CMK (cell line): ENCODE measurements at regions not wholly inside any gene's neighbourhood (a gene's known extent, or its start where the extent isn't known, plus 50 kb on each side); places are given as distances from the start of the nearest gene placed in this dataset.
"Not testable (repeated sequence)": the region's sequence is repeated elsewhere in the genome, so short reads cannot be mapped to it uniquely, and the experiment has no call there.

Source experiments
- DNase-seq: peaks from one replicate; pipeline ENCODE4 v3.0.0-alpha.2; 2010; ENCODE audit warnings: low read depth

GRCh38 chr10:45118929-45119328, 118.2 kb downstream of the ZNF22 start:
- no peak for DNase-seq

- DNase-seq: not testable (repeated sequence)
These were observed 121.6 kb downstream of the ZNF22 start for GRCh38 chr10:45122180-45122860.

DNA sequence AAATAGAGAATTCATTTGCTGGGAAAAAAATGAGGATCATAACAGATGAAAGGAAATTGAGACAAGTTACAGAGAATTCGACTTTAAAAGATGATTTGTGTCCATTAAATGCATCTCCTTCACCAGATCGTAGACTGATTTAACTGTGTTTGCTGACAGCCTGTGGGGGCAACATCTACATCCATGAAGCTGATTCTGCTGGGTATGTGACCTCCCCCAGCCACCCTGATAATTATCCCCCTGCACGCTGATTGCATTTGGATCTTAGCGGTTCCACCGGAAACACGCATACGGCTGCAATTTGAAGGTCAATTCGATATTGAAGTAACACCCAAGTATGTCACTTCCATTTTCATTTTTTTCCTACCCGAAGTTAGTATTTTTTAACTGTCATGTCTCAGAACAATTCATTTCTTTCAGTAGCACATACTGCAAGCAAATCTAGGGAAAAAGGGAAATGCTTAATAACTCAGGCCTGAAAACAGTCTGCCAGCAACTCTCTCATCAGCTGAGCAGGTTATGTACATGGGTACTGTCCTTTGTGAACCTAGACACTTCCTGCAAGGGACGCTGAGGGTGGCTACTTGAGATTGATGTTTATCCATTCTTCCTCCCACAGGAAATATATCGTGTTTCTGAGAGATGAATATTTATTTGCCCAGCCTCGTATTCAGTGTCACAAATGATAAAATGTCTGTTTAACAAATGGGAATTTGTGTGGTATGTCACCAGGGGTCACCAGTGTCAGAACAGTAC, 134.9 kb downstream of the ZNF22 start:
- DNase-seq: no peak

- no peak for DNase-seq
These were observed 135.5 kb downstream of the ZNF22 start for GRCh38 chr10:45136256-45136655.

GRCh38 chr10:45144326-45145070, 143.8 kb downstream of the ZNF22 start:
- DNase-seq: no peak

DNA sequence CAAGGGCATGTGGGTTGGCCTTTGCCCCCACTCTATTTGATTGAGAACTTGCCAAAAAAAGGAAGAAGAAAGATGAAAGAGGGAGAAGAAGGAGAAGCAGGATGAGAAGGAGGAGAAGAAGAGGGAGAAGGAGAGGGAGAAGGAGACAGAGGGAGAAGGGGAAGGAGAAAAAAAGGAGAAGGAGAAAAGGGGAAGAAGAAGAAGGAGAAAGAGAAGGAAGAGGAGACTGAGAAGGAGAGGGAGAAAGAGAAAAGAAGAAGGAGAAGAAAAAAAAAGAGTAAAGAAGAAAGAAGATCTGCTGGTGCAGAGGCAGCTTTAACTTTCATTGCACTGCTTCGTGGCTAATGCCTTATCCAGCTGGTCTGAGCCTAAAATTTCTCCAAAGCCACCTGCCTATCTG, 144.4 kb downstream of the ZNF22 start:
- DNase-seq: not testable (repeated sequence)

DNA sequence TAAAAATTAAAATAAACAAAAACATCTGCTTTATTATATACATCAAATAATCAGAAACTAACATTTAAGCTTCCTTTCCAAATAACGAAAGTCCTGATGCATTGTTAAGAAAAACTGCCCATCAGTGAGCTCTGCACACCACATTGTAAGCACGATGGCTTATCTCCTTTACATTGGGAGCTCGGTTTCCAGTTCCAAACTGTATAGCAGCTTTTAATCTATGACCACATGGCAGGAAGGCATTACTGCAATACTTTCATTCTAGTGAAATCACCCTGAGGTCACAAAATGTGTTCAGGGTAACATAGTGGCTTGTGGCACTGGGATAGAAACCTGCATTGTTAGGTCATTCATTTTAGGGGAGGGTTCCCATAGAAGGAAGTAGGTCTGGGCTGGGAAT, 146.3 kb downstream of the ZNF22 start:
- no peak for DNase-seq

DNA sequence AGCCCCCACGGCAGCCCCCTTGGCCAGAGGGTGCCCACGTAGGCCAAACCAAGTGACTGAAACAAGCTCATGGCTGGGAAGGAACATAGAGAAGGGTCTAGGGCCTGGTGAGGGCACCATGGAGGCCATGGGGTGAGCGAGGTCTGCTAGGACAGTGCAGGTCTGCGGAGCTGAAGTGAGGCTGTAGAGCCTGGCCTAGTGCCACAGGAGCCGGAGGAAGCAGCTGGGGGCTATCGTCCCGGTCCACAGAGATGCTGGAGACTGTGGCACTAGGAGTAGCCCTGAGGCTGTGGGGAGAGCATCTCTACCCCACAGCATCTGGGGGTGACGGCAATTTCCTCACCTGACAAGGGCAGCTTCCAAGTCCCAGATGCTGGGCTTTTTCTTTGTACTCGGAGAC, 150.3 kb downstream of the ZNF22 start:
- no peak for DNase-seq

DNA sequence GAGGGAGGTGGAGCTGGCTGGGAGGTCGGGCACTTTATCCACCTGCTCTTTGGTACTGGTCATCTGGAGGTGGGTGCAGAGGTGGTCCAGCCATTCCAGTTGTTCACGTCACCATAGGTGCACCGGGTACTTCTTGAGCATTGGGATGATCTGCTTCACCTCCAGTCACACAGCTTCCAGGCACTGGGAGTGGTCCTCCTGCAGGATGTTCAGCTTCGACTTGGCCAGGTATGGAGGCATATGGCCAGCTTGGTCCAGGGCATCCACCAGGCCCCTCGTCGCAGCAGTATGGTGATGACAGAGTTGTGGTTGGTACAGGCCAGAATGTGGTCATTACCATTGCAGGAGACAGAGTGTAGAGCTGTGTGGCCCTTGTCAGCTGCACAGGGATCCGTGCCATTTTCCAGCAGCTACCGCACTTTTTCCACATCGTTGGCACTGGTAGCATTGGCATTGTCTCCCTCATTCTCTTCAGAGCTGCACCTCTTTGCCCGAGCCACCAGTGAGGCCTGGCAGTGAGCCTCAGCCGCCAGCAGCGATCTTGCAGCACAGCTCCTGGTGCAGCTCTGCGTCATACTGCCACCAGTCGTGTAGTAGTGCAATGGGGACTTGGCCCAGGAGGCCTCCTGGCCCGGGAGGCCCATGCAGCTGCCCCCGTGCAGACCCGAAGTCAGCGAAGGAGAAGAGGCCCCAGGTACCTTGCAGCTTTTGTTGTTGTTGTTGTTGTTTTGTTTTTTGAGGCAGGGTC, 150.9 kb downstream of the ZNF22 start:
- no peak for DNase-seq

GRCh38 chr10:45152726-45153125, 152.0 kb downstream of the ZNF22 start:
- no peak for DNase-seq

DNA sequence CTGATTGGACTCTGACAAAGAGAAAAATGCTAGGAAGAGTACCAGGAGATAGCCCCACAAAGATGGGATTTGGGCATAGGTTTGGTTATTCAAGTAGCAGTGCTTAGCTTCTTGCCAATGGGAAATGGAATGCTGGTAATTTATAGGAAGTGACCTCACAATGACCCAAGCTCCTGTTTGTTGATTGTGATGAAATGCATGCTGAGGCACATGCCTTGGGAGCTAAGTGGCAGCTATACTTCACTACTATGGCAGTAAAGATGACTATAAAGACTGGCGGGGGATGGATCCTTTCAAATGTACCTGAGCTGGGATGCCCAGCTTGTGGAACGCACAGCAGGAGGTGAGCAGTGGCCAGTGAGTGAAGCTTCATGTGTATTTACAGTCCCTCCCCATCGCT, 153.8 kb downstream of the ZNF22 start:
- no peak for DNase-seq

- no peak for DNase-seq
These were observed 155.1 kb downstream of the ZNF22 start for GRCh38 chr10:45155784-45156183.

GRCh38 chr10:45160271-45160670, 155.1 kb downstream of the OR13A1 start:
- no peak for DNase-seq

- DNase-seq: no peak
These were observed 152.0 kb downstream of the OR13A1 start for GRCh38 chr10:45163315-45163975.

- DNase-seq: not testable (repeated sequence)
These were observed 139.8 kb downstream of the OR13A1 start for GRCh38 chr10:45175520-45176118.

DNA sequence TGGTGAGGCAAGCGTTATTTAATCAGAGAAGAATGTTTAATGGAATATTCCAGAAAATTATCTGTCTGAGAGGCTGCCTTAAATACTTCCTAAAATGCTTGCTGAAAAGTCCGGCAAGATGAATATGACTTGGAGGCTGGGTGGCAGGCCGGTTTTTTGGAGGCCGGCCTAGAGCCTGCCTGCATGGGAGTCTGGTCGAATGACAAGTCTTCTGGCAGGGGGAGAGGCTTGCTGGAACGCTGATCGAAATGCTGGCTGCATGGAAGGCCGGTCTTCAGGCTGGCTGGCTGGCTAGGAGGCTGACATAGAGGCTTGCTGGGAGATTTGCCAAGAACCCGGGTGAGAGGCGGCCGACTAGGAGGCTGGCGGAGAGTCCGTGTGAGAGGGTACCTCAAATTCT, 135.7 kb downstream of the OR13A1 start:
- no peak for DNase-seq

- no peak for DNase-seq
These were observed 134.9 kb downstream of the OR13A1 start for GRCh38 chr10:45180507-45180906.

GRCh38 chr10:45180946-45181875, 134.2 kb downstream of the OR13A1 start:
- DNase-seq: no peak

GRCh38 chr10:45183174-45183573, 132.2 kb downstream of the OR13A1 start:
- DNase-seq: no peak

- DNase-seq: no peak
These were observed 117.5 kb downstream of the OR13A1 start for GRCh38 chr10:45197816-45198485.
